ENCODE measurements at regions not wholly inside any gene's neighbourhood (a gene's known extent, or its start where the extent isn't known, plus 50 kb on each side); places are given as distances from the start of the nearest gene placed in this dataset.

- no peak for TF ChIP-seq POLR2A (IDR thresholded peaks at IDR 0.05; ENCODE audit: low read depth, low read length)
- TF ChIP-seq TAF1 (IDR thresholded peaks at IDR 0.05; ENCODE audit: borderline replicate concordance, low read depth, low read length) = no peak
- no peak for TF ChIP-seq POLR2AphosphoS5 (IDR thresholded peaks at IDR 0.05; ENCODE audit: low read depth, low read length)
Observed at GRCh38 chr6:40788661-40789655, 201.8 kb upstream of the LRFN2 start.
